GM12865 (cell line): ENCODE measurements at regions not wholly inside any gene's neighbourhood (a gene's known extent, or its start where the extent isn't known, plus 50 kb on each side); places are given as distances from the start of the nearest gene placed in this dataset.

Experiments
- DNase-seq: peaks from one replicate; pipeline ENCODE4 v3.0.0; 2010; ENCODE audit warnings: low read depth
- H3K4me3 ChIP-seq: 2 replicates; pipeline ENCODE4 v1.5.1; 2011; ENCODE audit warnings: mild to moderate bottlenecking, low read depth, low read length, control low read depth
- TF ChIP-seq, protein P1 (sequence below): IDR thresholded peaks from 2 replicates; pipeline ENCODE4 v1.5.1; 2011; ENCODE audit warnings: low read length, control low read depth, low read depth, inconsistent platforms; ENCODE audit not compliant: insufficient read depth; ENCODE audit errors: missing control alignments

DNA sequence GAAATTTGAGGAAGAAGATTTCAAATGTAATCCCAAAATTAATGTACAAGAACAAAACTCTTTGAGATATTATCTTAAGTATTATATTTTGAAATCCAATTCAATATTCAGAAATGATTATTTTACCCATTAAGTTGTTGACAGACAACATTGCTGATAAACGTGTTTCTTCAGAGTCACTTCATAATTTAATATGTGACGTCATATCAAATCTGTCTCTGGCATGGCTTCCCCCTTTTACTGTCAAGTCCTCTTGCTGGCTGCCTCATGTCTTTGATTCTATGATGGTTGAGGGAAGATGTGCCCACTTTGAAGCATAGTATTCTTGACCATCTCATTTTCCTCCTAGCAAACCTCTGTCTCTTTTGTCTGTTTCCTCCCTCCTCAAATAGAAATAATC is 1257.1 kb upstream of the GOT2 start:
- H3K4me3 ChIP-seq = no peak overlapping the region
- TF ChIP-seq, protein P1, sequence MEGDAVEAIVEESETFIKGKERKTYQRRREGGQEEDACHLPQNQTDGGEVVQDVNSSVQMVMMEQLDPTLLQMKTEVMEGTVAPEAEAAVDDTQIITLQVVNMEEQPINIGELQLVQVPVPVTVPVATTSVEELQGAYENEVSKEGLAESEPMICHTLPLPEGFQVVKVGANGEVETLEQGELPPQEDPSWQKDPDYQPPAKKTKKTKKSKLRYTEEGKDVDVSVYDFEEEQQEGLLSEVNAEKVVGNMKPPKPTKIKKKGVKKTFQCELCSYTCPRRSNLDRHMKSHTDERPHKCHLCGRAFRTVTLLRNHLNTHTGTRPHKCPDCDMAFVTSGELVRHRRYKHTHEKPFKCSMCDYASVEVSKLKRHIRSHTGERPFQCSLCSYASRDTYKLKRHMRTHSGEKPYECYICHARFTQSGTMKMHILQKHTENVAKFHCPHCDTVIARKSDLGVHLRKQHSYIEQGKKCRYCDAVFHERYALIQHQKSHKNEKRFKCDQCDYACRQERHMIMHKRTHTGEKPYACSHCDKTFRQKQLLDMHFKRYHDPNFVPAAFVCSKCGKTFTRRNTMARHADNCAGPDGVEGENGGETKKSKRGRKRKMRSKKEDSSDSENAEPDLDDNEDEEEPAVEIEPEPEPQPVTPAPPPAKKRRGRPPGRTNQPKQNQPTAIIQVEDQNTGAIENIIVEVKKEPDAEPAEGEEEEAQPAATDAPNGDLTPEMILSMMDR = no peak
- DNase-seq = no peak

DNA sequence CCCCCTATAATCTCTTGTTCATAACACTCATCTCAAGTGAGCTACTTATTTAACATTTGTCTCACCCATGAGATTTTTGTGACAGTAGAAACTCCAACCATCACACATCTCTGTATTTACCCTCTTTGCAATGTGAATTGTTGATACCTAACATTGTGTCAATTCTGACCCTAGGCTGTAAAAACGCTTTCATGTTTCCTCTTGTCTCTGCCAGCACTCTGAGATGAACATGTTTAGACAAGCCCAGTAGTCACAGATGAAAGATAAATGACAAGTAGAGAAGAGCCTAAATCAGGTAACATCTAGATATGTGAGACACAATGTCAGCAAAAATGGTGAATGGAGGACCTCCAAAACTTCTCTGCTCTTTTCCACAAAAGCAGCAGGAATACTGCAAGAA is 1254.5 kb upstream of the GOT2 start:
- TF ChIP-seq, protein P1 = no peak
- no peak for DNase-seq
- no peak overlapping the region for H3K4me3 ChIP-seq

DNA sequence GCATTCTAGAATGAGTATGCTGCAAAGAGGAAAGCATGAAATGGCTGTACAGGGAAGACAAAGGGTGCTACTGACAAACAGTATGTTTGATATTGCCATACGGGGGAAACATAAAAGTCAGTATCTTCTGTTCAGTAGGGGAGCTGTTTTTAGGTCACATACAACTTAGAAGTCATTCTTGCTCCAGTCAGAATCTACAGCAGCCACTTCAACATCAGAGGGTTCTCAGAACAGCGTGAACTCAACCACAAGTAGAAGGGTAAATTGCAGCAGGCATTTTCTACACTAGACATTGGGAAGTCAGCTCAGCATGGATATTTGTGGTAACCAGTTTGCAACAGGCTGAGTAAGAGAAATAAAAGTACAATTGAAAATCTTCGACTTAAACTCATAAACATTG is 1241.8 kb upstream of the GOT2 start:
- no peak overlapping the region for H3K4me3 ChIP-seq
- DNase-seq = no peak
- TF ChIP-seq, protein P1 = no peak

DNA sequence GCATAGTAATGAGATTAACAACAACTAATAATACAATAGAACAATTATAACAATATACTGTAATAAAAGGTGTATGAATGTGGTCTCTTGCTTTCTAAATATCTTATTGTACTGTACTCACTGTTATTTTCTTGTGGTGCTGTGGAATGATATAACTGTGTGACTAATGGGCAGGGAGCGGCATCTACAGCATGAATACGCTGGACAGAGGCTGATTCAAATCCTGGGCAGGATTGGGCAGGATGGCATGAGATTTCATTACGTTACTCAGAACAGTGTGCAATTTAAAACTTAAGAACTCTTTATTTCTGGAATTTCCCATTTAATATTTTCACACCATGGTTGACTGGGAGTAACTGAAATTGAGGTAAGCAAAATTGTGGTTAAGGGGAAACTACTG is 1239.8 kb upstream of the GOT2 start:
- H3K4me3 ChIP-seq = no peak overlapping the region
- TF ChIP-seq, protein P1 = no peak
- DNase-seq = no peak

DNA sequence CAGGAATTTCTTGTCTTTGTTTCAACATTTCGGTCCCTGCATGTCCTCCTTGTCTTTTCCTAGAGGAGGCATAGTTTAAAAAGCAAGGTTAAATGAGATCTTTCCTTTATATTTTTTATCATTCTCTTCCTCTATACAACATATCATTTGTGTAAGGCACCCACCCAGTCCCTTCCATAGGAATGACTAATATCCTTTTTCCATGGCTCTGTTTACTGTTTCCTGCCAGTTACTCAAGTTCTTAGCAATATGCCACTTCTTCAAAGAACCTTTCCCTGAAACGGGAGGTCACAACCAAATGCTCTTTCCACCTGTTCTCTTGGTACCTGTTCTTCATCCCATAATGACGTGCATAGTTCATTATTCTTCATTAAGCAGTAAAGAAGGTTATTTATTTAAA is 1237.1 kb upstream of the GOT2 start:
- DNase-seq = no peak
- H3K4me3 ChIP-seq = no peak overlapping the region
- TF ChIP-seq, protein P1 = no peak

DNA sequence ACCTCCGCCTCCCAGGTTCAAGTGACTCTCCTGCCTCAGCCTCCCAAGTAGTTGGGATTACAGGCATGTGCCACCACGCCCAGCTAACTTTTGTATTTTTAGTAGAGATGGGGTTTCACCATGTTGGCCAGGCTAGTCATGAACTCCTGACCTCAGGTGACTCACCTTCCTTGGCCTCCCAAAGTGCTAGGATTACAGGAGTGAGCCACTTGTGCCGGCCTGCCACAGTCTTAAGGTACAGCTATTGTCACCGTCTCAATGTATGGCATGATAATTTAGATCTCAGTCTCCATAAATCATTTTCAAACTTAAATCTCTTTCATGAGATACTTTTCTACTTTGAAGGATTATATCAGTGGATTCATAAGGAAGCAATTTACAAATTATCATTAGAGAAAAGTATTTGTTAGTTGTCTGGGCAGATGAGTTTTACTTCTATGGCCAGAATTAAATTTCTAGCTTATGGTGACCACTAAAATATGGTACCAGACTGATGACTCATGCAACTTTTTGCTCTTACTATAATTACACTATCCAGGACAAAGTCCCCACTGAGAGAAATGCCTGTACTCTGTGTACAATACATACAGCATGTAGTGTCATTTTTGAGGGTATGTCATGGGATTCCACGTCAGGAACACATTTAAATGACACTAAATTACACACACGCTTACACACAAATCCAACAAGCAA is 1230.3 kb upstream of the GOT2 start:
- TF ChIP-seq, protein P1 = no peak
- DNase-seq = no peak

DNA sequence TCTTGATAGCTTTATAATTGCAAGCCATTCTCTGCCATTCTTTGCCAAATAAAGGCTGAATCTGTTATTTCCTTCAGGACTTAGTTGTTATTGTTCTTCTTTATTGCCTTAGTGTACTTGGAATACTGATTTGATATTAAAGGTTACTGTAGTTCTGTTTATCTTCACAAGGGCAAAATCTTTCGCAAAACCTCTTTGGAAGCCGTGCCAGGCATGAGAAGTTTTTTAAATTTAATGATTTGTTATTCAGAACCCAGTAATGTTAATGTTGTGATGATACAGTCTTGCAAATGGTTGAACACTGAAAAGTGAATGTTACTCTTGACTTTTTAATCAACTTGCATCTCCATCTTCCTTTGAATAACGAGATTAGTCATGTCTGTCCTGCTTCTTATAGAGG is 1225.2 kb upstream of the GOT2 start:
- no peak overlapping the region for H3K4me3 ChIP-seq
- no peak for DNase-seq
- TF ChIP-seq, protein P1 = no peak

More for the DNA sequence above, 1230.3 kb upstream of the GOT2 start:
- H3K4me3 ChIP-seq = no peak overlapping the region
